NCI-H526 (cell line): ENCODE measurements at regions not wholly inside any gene's neighbourhood (a gene's known extent, or its start where the extent isn't known, plus 50 kb on each side); places are given as distances from the start of the nearest gene placed in this dataset.

Experiments
- DNase-seq, 2 experiments: peaks; one replicate each; lab custom pipeline; 2025; lab: John Stamatoyannopoulos, UW

DNA sequence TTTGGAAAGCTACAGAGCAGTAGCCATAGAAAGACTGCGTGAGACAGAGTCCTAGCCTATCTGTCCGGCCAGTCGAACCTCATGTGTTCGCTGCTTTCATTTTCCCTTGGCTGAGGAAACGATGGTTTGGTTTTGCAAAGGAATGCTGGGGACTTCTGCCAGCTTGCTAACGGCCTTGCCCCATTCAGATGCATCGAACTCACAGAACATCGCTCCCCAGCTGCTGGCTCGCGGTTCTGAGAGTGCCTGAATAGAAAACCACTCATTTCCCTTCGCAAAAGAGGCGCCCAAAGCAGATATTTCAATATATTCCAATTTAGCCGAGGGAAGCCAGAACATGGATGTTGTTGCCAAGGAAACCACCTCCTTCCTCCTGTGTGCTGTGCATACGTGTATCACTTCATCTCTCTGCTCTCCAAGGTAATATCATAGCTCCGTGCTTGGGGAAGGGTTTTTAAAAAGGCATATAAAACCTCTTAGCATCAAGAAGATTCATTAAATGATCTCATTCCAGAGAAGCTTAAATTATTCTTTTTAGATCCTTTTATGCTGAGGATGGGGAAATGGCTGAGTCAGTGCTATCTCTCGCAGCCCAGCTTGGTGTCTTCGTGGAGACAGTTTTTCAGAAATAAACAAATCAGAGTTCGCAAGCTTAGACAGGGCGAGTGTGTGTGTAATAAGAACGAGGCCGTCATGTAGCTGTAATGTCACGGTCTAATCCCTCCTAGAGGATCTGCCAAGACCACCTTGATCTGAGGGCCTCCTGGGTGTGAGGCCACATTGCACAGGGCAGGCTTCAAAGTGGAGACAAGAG, 215.2 kb downstream of the RPS24 start:
- no peak for DNase-seq

DNA sequence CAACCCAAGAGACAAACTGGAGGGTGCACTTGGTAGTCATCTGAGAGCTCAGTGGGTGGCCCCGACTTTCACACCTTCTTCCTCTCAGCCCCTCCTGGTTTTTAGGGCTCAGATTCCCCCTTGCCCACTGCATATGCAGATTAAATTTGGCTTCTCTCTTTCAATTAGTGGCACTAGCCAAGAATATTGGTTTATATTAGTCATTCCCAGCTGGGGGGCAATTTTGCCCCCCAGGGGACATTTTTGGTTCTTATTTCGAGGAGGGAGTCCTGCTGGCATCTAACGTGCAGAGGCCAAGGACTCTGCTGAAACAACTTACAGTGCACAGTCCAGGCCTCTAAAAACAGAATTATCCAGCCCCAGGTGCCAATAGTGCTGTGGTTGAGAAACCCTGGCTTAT, 216.0 kb downstream of the RPS24 start:
- DNase-seq, result no peak

DNA sequence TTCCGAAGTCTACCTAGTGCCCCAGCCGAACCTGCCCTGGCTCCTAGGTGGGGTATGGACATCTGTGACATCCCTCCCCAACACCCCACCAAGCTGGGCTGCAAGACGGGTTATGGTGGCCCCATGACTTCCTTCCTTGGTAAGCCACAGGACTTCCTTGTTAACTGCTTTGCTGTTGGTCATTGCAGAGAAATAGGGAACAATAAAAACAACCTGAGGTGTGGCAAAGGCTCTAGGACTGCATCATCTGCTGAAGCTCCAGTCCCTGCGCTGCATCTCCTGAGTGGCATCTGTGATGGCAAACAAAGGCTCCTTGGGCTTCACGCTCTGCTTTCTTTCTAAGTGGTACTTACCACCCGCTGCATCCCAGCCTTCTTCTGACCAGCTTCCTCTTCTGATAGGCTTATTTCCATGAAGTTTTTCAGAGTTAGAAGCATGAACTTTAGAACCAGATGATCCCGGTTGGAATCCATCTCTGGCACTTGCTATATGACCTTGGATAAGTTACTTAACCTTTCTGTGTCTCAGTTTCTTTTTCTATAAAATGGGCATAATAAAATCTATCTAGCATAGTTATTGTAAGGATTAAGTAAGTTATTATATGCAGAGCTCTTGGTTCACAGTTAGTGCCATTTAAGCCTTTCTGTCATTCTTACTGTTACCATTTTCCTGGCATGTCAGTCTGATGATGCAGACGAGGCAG, 216.8 kb downstream of the RPS24 start:
- DNase-seq, result no peak

DNA sequence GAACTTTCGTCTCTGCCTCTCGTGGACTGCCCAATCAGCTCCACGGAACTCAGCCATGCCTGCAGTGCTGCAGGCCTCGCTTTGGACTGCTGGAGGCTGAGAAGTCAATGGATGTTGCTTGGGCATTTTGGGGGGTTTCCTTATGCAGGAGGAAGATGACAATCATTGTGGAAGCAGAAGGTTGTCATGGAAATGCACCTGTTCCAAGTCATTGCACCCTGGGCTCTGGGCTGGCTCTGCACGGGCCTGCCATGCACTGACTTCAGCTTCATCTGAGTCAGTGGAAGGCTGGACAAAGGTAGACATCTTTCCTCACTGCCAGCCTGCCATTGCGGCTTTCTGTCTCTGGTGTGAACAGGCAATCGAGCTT, 217.3 kb downstream of the RPS24 start:
- no peak for DNase-seq

DNA sequence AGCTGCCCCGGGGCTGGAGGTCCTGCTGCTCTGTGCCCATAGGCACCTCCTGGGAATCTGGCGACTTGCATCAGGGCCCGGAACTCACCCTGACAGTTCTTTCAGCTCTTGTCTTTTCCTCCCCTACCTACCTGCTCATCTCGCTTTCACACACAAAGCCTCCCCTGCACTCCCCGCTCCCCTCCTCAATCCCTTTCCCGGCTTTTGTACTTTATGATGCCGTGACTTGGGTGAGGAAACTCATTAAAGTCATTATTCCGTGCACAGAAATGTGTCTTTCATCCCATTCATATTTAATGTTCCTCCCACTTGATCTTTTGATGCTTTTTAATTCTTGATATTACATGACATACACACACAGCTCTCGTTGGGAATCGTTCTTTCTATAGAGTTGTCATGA, 218.6 kb downstream of the RPS24 start:
- no peak for DNase-seq

DNA sequence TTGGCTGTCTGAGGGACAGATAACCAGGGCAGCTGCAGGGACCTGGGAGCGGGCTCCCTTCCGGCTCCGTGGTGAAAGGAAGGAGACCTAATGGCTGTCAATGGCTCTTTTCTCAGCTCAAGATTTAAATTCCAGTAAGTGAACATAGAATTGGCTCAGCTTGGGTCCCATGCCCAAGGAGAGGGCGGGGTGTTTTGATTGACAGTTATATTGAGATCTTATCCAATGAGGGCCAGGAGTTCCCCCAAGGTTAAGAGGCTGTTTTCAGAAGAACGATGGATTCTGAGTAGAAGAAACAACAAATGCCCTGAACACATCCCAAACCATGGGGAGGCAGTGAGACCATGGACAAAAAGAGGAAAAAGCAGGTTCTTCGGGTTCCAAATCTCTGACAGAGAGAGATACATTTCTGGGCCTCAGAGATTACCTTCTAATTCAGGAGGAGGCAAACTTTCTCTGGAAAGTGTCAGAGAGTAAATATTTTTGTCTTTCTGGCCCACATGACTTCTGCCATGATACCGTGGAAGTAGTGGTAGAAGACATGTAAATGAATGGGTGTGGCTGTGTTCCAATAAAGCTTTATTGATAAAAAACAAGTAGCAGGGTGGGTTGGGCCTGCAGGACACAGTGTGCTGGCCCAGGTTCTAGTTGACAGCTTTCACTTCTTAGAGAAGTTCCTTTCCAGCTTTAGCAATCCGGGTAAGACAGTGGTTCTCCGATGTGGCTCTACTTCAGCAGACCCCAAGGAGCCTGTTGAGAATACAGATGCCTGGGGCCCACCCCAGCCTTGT, 219.6 kb downstream of the RPS24 start:
- no peak for DNase-seq

DNA sequence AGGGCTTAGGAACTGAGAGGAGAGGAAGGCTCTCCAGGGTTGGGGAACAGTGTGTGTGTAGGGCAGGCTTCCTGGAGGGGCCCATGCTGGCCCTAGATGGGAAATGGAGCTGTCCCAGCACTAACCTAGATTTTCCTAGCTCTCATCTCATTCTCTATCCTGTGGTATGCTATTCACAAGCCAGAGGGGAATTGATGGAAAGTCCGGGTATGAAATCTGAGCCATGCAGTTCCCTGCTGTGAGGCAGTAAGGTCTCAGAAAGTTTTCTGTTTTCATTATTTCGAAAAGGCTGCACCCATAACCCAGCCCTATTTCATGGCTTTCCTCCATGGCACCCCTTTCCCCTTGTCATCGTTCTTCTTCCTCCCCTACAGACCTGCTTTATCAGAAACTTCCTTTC, 220.3 kb downstream of the RPS24 start:
- DNase-seq, result no peak

DNA sequence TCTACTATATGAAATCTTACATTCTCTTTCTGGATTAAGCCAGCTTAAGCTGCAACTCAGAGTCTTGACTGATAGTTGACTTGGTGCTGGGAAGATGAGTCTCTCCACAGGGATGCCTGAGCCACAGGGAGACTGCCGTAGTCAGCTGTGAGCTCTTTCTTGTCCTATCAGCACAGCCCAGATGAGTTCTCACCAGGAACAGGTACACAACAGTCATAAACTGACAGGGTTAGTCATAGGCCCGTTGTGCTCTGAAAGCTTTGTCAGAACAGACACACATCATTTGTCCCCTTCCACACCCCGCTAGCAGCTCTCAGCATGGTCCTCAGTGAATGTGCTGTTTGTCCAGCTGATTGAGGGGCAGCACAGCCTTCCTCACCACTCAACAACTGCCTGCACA, 221.6 kb downstream of the RPS24 start:
- DNase-seq, result no peak

DNA sequence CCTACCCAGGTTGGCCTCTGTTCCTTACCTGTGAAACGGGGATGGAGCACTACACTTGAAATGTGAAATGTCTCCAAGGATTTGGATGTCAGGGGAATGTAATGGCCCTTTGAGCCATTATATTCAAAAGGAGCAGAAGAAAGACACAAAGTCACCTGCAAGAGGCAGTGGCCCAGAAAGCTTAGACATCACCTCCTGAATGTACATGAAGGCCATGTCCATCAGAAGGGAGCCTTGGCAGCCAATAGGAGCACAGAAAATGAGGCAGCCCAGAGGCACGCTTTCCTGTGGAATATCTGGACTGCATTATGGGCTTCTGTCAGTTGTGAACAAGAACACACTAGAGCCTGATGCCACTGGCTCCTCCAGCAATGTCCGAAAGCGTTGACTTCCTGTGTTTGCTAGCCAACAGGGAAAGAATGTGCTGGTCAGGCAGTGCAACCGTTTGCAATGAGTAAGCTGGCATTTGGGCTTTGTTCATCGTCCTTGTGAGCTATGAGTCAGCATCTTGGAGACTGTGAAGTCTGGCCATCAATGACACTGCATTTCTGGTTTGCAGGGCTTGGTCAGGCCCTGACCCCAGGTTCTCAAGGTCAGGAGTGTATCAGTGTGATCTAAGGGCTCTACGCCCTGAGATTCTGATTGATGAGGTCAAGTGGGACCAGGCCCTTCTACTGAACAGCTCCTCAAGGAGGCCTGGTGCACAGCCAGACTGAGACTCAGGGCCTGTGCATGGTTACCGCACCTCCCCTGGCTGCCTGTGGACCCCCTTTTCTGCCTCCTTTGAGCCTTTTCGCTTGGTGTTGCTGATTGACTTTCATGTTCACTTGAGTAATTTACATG, 222.4 kb downstream of the RPS24 start:
- DNase-seq, result no peak

DNA sequence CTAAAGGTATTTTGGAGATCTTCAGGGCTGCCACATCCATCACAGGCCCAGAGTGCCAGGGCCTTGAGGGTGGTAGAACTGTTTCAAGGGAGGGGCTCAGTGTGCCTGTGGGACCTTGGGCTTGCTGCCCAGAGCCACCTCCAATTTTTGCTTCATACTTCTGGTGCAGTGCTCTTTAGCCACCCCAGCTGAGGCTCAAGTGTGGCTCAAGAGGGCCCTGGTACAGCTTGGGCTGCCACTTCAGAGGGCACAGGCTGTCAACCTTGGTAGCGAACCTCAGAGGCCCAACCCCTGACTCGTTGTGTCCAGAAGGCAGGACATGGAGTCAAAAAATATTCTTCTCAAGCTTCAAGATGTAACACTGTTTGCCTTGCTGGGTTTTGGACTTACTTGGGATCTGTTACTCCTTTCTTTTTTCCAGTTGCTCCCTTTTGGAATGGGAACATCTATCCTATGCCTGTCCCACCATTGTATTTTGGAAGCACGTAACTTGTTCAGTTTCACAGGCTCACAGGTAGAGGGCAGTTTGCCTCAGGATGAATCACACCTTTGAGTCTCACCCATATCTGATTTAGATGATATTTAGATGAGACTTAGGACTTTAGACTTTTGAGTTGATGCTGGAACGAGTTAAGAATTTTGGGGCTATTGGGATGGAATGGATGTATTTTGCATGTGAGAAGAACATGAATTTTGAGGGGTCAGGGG, 224.8 kb downstream of the RPS24 start:
- peak in 1 of 2 experiments; percentile 22 for DNase-seq

DNA sequence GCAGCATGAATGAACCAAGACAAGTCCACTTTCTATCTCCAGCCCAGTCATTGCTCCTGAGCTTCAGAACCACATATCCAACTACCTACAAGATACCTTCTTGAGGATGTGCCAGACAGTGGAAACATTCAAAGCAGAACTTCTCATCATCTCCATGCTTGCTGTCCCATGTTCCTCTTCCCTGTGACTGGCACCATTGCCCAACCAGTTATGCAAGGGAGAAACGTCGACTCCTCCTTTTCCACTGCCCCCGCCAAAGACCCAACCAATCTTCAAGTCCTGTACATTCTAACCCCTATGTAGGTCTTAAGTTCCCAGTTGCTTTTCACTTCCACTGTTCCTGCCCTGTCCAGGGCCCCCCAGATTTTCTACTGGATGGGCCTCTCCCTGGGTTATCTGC, 225.7 kb downstream of the RPS24 start:
- no peak for DNase-seq

DNA sequence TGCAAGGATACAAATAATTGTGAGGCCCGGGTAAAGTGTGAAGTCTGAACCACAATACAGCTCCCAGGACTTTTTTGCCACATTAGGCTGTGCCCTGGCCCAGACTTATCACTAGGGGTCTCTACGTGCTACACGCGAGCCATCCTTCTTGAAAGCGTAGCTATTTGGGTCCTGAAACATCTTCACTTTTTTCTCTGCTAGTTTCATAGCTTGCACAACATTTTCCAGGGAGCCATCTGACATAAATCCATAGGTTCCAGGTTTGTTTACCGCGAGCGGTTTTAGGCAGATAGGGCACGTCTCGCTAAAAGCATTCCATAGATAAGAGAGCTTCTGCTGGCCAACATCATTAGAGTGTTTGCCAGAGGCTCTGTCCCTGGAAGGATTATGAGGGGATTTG, 226.5 kb downstream of the RPS24 start:
- DNase-seq, result peak in 1 of 2 experiments; percentile 12

DNA sequence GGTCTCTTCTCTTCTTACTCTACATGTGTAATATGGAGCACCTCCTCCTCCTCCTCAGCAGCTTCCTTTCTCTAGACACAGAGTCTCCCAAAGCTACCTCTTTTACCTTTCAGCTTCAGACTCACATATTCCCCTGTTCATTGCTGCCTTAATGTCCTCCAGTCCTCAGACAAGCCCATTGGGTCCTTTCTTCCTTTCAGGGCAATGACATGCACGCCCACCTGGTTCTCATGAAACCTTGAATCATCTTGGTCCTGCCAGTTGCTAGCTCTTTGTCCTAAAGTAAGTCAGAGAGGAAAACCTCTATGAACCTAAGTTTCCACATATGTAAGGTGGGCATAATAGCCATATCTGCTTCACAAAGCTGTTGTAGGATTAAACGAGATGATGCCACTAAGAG, 227.0 kb downstream of the RPS24 start:
- no peak for DNase-seq

DNA sequence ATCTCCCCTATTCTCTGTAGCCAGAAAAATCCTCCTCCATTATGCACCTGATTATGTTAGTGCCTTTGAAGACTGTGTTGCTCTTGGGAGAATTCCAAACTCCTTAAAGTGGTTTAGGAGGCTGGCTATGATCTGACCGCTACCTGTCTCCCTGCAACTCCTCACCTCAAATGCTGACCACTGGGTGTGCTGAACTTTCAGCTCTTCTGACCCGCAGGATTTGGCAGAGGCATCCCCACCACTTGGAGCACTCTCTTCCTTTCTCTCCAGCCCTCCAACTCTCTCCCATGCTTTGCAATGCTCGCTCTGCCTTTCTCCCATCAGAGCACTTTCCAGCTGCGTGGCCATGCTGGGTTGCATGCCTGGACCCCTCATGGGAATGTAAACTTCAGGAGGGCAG, 227.6 kb downstream of the RPS24 start:
- DNase-seq, result no peak

DNA sequence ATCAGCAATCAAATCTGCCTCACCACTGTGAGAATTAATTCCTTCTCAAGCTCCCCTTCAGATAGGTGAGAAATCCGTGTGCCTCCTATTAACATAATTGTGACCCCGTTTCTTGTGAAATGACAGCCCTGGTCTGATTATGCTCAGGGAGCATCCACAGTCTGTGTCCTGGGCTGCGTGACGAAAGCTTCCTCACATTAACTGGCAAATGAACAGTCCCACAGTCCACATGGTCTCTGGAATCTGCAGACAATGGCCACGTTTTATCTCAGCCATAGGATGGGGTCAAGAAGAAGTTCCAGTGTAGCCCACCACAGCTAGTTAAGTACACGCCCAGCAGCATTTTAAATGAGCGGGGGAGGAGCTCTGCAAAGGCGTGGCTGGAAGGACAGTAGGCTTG, 229.2 kb downstream of the RPS24 start:
- DNase-seq, result no peak

DNA sequence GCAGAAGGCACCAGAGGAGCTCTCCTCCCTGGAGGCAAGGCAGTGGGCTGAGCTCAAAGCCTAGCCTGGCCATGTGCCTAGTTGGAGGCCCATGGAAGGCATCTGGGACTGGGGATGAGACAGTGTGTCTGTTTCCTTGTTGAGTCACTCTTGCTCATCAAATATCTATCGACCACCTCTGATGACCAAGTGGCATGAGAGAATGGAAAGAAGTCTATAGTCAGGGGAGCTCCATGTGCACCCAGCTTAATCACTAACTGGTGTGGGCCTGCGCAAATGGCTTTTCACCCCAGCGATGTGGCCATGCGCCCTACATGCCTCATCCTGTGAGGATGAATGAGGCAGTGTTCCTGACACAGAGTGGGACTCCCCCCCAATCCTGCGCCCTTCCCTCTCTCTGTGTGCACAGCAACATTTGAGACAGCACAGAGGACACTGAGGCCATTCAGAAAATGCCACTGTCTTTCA, 229.9 kb downstream of the RPS24 start:
- no peak for DNase-seq

DNA sequence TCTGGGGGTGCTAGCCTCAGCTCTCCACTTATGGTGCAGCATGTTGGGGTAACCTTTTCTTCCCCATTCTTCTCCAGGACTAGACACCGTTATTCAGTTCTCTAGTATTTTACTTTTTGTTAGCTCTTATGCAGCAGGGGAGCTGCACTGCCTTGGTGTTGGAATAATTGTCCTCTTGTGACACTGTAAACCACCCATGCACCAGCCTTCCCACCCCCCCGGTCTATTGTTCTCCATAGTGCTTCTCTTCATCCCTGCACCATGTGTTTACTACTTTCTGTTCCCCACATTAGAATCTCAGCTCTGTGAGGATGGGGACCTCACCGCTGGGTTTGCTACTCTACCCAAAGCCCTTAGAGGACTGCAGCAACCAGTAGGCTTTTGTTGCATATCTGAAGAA, 230.7 kb downstream of the RPS24 start:
- DNase-seq, result no peak

DNA sequence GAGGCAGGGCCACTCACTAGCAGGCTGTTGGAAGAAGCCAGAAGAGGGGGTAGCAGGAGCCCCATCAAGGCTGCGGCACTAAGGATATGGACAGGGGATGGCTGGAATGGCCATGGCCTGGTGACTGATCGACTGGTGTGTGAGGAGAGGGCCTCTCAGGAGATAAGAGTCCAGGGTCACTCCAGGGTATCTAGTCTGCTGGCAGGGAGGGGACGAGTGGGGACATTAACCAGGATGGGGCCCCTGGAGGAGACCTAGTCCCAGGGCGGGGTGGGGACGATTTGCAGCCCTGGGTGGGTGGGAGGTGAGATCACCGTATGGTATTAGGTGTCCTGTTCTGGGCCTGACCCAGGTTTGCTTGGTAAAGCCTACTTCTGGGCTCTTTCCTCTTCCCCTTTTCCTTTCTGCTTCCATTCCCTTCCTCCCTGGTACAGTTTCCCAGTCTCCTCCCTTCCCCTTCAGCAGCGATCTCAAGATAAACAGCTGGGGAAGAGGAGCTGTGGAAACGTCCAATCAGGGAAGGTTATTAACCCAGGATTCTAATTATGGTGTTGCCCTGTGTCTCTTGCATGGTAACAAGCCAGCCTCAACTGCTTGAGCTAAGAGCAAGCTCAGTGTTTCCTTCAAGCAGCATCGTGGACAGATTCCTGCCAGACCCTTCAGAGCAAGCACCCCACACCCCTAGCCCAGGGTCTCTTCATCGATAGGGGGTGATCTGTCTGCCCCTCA, 233.2 kb downstream of the RPS24 start:
- peak; percentile 3 to 57 for DNase-seq

DNA sequence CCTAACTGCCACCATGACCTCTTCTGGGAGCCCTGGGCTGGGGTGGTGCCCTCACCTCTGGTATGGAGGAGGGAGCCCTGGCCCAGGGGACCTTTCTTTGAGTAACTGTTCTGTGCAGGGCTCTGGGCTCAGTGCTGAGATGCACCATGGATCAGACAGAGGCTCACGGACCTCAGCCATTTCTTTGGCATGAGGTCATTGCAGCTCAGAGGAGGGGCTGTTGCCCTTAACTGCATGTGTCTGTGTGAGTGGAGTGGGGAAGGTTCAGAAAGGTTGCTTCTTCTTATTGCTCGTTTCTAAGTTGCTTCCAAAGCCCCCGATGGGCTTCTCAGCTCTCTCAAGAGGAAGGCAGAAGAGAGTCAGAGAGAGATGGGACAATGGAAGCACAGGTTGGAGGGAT, 233.9 kb downstream of the RPS24 start:
- no peak for DNase-seq

DNA sequence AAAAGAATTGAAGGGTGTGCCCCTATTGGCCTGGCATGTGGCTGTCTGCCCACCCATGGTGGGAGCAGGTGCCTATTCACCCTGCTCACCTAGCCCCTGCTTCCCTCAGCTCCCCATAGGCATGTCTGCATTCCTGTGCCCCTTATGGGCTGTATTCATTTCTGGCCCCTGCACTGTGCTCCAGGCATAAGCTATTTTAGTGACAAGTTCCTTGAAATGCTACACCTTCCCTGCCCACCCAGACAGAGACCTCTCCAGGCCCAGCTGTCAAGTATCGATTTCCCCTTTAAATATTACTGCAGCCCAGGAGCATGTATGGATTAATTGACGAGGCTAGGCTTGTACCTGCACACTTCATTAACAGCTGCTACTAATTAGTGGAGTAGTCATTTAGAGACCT, 235.4 kb downstream of the RPS24 start:
- DNase-seq, result no peak

DNA sequence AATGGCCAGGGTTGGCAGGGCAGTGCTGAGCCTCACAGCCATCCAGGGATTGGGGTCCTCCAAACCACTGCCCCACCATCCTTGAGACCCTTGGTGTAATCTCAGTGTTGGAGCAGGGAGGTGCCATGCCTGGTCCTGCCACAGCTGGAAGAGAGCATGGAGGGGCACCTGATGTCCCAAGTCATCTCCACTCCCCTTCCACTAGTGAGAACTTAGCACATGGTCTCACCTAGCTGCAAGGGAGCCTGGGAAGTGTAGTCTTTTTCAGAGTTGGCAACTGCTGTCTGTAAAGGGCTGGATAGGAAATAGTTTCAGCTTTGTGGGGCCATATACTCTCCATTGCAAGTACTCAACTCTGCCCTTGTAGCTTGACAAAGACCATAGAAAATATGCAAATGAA, 238.7 kb downstream of the RPS24 start:
- no peak for DNase-seq
